Stimulated activated CD4-positive, alpha-beta T cell treated with anti-CD3 and anti-CD28 coated beads, Interleukin-1b, Interleukin-23, amount 100 ng/mL, for 4 hours (primary cell): ENCODE measurements at regions not wholly inside any gene's neighbourhood (a gene's known extent, or its start where the extent isn't known, plus 50 kb on each side); places are given as distances from the start of the nearest gene placed in this dataset.

Source experiments
- DNase-seq, 2 donors: peaks; one replicate each; pipeline ENCODE4 v3.0.0-alpha.2; 2020; ENCODE audit warnings: low read depth in 2 of 2

DNA sequence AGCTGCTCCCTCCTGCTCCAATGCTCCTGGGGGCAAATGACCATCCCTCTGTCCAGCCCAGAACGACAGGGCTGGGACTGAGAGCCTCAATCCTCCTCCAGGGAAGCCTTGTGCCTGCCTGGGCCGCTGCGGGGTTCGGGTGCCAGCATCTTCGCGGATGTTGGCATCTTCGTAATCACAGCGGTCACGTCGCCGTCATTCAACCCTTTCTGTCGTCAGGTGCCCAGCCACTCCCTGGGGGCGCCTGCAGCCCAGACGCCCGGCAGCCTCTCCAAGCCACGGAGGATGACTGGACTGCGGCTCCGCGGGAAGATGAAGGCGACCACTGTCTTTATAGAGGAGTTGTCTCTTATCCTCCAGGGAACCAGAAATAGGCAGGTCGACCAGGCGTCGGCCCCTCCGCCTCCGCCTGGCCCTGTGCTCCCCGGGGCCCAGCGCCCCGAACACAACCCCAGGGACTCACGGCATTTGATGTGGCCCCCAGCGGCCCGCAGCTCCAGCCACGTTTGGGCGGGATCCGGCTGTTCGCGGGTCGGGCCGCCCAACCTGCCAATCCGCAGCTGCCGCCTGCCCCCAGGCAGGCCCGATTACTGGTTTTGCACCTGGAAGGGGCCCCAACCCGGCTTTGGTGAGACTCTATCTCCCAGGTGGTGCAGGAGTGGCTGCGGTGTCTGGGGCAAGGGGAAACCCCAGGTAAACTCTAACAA lies 113.9 kb downstream of the THNSL2 start:
- no peak for DNase-seq

DNA sequence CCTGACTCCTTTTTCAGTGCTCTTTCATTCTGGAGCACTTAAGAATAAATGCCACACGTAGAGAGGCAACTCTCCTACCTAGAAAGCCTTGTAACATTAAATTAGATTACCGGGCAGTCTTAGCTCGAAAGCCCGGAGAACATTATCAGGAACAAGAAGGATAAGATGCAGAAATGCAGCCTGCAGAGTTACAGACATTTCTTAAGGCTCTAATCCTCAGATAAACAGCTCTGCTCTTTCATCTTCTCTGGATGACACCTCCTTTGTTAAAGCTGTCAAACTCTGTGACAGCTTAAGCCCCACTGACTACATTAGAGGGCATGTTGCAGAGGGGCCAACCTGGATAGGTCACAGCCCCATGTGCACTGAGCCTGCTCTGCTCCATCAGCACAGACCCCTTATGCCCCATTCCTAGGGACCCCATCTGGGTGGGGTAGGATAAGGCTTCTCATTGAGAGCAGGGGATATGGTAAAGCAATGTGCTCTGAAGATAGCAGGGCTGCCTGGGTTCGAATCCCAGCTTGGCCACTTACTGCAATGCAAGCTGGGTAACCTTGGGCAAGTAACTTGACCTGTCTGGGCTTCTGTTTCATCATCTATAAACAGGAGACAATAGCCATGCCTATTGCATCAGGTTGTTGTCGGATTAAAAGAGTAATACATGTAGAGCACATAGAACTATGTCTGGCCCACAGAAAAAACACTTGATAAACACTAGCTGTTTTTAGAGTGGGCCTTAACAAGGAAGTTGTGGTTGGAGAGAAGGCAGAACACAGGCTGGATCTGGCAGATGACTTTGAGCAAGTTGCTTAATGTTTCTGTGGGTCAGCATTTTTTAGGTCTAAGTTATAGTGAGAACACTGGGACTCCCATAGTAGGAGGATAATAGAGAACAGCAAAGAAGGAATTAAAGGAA lies 111.4 kb downstream of the THNSL2 start:
- no peak for DNase-seq

DNA sequence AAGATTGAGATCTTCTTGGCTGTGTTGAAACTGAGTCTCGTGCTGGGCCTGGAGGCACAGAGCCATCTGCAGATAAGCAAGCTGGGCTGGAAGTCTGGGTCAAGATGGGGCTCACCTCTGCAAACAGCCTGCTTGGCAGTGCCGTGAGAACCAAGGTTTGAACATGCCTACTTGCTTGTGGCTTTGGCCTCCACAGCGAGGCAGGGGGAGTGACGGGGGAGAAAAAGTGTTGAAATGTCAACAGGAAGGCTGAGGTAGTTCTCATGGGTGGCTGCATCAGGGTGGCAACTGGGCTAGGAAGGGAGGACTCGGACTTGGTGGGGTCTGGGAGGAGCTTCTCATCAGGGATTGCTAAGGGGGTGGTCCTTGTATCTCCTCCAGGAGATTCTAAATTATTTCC lies 99.7 kb downstream of the THNSL2 start:
- DNase-seq = no peak

DNA sequence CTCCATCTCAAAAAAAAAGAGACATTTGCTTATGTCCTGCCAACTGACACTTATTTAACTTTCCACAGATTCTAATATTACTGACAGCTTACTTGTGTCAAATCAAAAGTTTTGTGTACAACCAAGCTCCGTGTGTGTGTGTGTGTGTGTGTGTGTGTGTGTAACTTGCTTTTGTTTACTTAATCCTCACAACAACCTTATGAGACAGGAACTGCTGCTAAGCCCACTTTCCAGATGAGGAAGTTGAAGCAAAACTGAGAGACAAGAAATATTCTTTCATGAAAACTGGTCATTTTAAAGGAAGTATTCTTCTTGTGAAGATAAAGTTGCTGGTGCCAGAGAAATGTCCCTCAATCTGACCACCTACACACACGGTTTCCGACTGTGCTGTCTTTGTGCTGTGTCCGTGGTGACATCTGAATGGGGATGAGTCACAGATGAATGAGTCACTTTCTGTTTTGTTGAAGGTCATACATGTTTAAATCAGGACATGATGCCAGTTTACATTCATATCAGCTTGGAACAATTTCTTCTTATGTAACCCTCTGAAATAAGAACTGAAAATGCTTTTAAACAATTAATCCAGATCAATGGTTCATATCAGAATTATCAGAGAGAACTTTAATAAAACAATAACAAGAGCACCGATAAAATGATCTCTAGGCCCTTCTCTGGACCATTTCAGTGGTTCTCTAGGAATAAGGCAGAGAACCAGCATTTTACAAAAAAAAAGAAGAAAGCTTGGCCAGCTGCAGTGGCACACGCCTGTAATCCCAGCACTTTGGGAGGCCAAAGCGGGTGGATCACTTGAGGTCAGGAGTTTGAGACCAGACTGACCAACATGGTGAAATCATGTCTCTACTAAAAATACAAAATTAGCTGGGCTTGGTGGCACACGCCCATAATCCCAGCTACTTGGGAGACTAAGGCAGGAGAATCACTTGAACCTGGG lies 95.5 kb downstream of the THNSL2 start:
- no peak for DNase-seq

DNA sequence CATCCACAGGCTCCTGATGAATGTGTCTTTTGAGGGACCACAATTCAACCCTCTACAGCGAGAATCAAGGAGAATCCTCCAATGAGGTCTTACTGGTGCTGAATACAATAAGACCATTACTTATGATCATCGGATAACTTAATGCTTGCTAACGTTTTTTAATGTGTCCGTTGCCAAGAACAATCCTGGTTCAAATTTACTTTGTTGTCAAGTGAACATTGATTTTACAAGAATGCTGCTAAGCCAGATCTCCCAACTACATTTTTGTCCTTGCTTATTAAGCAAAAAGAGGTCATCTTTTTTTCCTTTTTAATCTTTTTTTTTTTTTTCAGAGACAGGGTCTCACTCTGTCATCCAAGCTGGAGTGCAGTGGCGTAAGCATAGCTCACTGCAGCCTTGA lies 93.7 kb downstream of the THNSL2 start:
- no peak for DNase-seq

DNA sequence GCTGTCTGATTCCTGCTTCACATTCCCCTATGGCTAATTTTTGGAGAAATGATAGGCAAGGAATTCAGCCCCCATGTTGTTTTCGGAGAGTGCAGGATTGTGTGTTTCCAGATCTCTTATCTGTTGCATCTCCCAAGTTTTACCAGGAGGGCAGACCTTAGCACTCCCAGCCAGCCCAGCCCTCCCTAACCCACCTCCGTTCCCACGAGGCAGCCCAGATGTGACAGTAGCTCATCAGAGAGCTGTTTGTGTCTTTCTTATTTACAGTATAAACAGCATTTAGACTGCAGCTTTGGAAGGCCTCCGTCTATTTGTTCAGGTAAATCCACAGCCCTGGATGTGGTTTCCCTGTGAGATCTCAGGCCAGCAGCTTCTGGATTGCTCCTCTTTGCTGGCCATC lies 91.6 kb downstream of the THNSL2 start:
- DNase-seq = no peak

DNA sequence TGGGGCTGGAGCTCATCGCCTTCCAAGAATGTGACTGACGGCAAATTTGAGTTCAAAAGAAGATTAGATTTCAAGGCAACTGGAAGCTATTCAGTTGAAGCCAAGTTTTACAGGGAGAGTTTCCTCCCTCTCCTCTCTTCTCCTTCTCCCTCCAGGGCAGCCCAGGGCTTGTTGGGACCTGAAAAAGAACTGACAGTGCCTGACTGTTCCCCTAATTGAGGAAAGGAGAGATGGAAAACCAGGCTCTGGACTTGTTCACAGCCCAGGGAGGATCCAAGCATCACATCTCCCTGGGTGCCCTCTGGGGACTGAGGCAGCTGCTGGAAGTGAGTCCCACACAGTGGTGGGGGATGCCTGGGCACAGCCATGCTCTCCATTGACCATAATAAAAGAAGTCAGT lies 88.1 kb downstream of the THNSL2 start:
- no peak for DNase-seq

DNA sequence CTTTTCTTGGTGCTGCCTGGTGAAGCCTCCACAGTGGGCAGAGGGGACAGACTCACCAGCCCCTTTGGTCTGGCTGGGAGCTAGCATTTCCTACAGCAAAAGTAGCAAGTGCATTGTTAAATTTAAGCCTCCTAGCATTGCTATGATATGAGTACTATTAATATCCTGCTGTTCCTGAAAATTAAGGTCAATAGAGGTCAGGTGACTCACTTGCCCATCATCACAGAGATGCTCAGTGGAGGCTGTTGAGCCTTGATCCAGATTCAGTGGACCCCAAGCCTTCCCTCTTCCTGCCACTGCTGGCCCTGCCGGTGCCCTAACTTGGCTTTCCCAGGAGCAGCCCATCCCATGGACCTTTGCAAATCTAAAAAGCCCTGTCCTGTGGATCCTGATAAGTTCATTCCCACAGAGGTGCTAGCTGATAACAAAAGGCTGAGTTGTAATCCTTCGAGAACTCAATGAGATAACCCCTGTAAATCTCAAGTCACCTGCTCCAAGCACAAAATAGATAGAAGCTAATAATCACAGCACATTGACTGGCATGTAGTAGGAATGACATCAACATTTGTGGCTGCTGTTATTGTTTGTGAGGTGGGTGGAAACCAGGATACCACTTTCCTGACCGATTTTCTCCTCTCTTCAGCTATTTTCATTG lies 84.4 kb downstream of the THNSL2 start:
- DNase-seq = no peak

DNA sequence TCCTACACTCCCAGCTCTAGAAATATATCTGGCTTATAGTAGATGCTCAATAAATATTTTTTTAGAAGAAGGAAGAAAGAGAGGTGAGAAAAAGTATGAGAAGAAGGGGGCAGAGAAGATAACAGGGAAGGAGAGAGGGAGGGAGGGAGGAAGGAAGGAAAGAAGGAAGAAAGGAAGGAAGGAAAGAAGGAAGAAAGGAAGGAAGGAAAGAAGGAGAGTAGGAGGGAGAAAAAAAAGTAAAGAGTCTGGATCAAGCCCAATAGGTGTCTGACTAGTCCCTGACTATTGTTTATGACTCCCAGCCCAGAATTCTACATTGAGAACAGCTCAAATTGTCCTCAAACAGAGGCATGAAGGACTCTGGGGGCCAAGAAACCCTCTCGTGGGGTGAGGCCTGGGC lies 83.9 kb downstream of the THNSL2 start:
- DNase-seq = no peak

DNA sequence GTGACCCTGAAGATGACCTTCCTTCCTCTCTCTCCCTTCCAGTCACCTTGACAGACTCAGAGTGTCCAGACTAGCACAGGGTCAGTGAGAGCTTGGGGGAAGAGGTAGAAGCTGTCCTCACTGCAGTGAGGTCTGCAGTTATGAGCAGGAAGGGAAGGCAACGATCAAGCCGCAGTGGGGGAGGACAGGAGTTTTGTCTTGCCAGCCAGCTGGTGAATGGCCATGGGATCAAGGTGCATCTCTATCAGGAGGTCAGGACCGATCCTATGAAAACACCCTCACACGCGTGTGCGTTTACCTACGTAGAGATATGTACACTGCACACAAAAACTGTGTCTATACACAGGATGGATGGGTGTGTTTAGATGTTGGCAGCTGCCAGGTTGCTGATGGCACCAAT lies 83.2 kb downstream of the THNSL2 start:
- DNase-seq = no peak

DNA sequence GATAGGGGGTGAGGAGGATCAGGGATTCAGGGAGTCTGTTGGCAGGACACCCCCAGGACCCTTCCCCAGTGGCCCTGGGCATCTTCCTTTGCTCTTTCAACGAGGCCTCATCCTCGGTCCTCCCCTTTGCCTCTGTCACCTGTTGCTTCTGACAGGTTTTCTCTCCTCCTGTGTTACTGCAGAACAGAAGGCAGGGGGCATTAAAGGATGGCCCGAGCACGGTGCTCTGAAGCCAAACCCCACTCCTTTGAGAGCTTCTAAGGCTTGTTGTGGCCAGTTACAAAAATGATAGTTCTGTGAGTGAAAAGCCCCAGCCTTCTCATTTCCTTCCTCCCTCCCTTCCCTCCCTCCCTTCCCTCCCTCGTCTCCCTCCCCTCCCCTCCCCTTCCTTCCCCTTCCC lies 82.5 kb downstream of the THNSL2 start:
- DNase-seq = no peak

DNA sequence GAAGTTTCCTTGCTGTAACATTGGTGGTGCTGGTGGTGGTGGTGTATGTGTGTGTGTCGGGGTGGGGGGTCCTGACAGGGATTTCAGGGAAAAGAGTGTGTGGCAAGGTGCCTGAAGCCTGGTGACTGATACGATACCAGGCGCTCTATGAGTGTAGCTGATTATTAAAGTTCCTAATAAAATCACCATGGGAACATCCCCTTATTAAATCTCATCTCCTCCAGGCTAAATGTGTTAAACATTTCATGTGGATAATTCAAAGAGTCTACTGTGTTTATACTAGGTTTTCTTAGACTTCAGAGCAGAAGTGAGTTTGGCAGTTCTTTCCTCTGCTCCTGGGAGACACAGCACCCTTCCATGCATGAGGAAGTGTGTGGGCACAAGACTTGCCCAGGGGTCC lies 82.0 kb downstream of the THNSL2 start:
- no peak for DNase-seq

DNA sequence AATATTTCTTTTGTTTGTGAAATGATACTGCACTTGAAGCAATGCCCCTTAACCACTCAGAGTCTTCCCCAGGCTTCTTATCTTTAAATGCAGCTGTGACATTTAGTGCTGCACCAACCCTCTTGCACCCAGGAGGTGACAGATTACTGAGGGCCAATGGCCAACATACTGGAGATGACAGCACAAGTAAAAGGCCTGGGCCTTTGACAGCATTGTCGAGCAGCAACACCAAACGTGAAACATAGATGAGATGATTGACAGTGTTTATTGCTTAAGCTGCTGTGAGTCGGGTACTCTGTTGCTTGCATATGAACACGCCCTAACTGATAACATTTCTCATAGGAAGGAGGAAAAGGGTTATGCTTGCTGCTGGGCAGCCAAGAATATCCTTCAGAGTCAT lies 80.3 kb downstream of the THNSL2 start:
- DNase-seq = no peak

DNA sequence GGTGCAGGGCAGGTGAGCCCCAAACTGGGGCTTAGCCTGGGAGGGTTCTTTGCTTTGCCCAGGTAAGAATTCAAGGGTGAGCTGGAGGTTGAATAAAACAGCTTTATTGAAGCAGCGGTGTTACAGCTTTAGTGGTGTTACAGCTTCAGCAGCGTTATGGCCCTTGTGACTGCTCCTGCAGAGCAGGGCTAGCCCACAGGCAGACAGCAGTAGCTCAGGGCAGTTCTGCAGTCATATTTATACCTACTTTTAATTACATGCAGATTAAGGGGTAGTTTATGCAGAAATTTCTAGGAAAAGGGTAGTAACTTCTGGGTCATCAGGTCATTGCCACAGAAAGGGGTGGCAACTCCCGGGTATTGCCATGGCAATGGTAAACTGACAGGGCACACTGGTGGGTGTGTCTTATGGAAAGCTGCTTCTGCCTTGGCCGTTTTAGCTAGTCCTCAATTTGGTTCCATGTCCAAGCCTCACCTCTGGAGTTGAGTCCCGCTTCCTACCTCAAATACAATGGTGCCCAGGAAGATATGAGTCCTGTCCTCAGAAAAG lies 78.2 kb downstream of the THNSL2 start:
- no peak for DNase-seq

DNA sequence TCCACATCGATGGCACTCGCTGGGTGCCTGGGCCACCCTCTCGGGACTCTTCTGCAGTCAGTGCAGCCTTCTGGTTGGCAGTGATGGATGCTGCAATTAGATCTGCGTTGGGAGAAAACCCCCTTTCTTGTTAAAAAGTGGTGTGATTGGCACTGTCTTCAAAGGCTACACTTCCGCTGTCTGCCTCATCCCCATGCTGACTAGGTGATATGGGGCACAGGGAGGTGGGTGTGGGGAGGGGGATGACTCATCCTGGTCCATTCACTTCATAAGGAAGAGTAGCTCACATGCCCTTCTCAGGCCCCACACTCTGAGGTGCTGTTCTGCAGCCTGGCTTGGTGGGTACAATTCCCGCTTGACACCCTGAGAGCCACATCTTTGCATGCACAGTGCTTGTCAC lies 77.4 kb downstream of the THNSL2 start:
- no peak for DNase-seq

DNA sequence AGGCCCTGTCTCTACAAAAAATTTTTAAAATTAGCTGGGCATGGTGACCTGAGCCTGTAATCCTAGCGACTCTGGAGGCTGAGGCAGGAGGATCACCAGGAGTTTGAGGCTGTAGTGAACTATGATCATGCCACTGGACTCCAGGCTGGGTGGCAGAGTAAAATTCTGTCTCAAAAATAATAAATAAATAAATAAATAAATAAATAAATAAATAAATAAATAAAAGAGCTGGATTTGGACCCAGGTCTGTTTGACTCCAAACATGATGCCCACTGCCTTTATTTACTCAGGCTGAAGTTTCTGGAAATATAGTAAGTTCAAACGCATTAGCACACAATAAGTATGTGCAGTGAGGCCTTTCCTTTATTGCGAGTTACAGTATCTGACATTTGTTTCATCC lies 75.0 kb downstream of the THNSL2 start:
- DNase-seq = no peak

DNA sequence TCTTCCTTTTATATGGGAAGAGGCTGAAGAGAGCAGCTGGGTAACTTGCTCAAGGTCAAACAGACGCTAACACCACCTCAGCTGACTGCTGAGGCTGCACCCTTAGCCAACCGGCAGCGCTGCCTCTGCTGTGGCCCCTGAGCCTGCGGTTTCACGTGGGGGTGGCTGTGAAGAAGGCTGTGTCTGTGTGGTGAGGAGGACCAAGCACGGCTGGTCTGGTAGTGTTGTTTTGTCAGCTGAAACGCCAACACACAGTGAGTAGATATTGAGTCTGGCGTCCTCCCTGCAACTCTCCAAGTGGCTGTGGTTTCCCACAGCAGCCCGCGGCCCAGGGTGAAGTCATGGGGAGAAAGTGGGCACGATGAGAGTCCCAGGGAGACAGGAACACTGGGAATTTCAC lies 69.6 kb downstream of the THNSL2 start:
- no peak for DNase-seq

DNA sequence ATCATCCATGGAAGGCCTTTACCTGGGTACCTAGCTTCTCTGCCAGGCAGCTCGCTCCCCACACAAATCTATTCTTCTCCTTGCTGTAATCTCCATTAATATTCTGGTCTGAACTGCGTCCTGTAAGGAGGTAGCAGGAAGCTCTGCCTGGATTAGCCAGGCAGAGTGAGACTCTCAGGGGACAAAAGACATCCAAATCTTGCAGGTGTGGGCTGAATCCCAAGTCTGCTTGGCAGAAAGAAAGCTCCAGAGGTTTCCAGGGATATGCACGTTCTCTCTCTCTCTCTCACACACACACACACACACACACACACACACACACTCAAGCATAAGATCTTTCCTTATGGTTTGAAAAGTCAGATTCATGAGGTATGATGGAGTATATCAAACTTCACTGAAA lies 66.5 kb downstream of the THNSL2 start:
- no peak for DNase-seq
